ENCODE measurements at regions not wholly inside any gene's neighbourhood (a gene's known extent, or its start where the extent isn't known, plus 50 kb on each side); places are given as distances from the start of the nearest gene placed in this dataset.
A peak's percentile ranks its signal among the peaks of the same experiment; 100 is the strongest.

GRCh38 chr6:150767161-150767560, 98.3 kb upstream of the MTHFD1L start:
- peaks cover 0 to 56% (median 25%) of the 10 kb centered on the region in 12 donors for H3K4me1 ChIP-seq
- H3K36me3 ChIP-seq: peaks cover 0 to 4% (median 0%) of the 10 kb centered on the region in 9 donors
- WGBS, 4 donors: 57 to 66% (median 63%) methylated on average over 2 of the region's 2 CpGs
- TF ChIP-seq POLR2A (IDR thresholded peaks at IDR 0.05) (no peak), CTCF (IDR thresholded peaks at IDR 0.05) (no peak)
- no peaks in the 10 kb centered on the region for H3K27me3 ChIP-seq
- DNase-seq (no peak), ATAC-seq (no peak)
- intact Hi-C loops (cut with DNase I): loop anchor here in 1 of 10 donors (10.0 kb wide), 1 partner anchor 72 kb away; no protein-coding TSS in a partner anchor
- H3K4me3 ChIP-seq: peak overlapping the region in 1 of 12 donors; percentile 31
- no peaks in the 10 kb centered on the region for H3K9me3 ChIP-seq
- peak overlapping the region; percentile 3 to 74 (median 42) for H3K27ac ChIP-seq

- DNase-seq: peak in 1 of 5 donors; percentile 22
- TF ChIP-seq POLR2A (IDR thresholded peaks at IDR 0.05) (no peak), CTCF (IDR thresholded peaks at IDR 0.05) (no peak)
- peak overlapping the region in 3 of 12 donors; percentile 3 to 31 (median 24) for H3K4me3 ChIP-seq
These were observed 97.9 kb upstream of the MTHFD1L start for GRCh38 chr6:150767571-150768018.

GRCh38 chr6:150770637-150771036, 94.9 kb upstream of the MTHFD1L start:
- Histone ChIP-seq H3K9me3 (peaks cover 0 to 16% (median 0%) of the 10 kb centered on the region in 12 donors), H3K27ac (no peak overlapping the region), H3K4me3 (no peak overlapping the region), H3K27me3 (no peaks in the 10 kb centered on the region), H3K36me3 (peaks cover 0 to 4% (median 0%) of the 10 kb centered on the region in 9 donors), H3K4me1 (peaks cover 0 to 38% (median 21%) of the 10 kb centered on the region in 12 donors)
- 54 to 66% (median 59%) methylated on average over 3 of the region's 3 CpGs for WGBS, 4 donors
- no peak for TF ChIP-seq CTCF (IDR thresholded peaks at IDR 0.05)
- TF ChIP-seq POLR2A (IDR thresholded peaks at IDR 0.05): no peak
- DNase-seq (no peak), ATAC-seq (peak in 1 of 4 donors; percentile 16)
- intact Hi-C loops (cut with DNase I): no loop called here

More at GRCh38 chr6:150767571-150768018, 97.9 kb upstream of the MTHFD1L start:
- Histone ChIP-seq H3K4me1 (peaks cover 0 to 56% (median 25%) of the 10 kb centered on the region in 12 donors), H3K9me3 (no peaks in the 10 kb centered on the region), H3K27ac (peak overlapping the region; percentile 3 to 74 (median 42)), H3K27me3 (no peaks in the 10 kb centered on the region), H3K36me3 (peaks cover 0 to 4% (median 0%) of the 10 kb centered on the region in 9 donors)
- ATAC-seq: peak in 2 of 4 donors; percentile 41 to 57
- WGBS, 4 donors: 31 to 49% (median 39%) methylated on average over 7 of the region's 7 CpGs
- intact Hi-C loops (cut with DNase I): loop anchor here in 1 of 10 donors (10.0 kb wide), 1 partner anchor 73 kb away; no protein-coding TSS in a partner anchor

GRCh38 chr6:150773969-150774368, 91.5 kb upstream of the MTHFD1L start:
- Histone ChIP-seq H3K9me3 (peaks cover 0 to 16% (median 0%) of the 10 kb centered on the region in 12 donors), H3K4me3 (no peak overlapping the region), H3K27me3 (no peaks in the 10 kb centered on the region), H3K36me3 (peaks cover 0 to 4% (median 0%) of the 10 kb centered on the region in 9 donors), H3K27ac (no peak overlapping the region), H3K4me1 (peaks cover 0 to 8% (median 0%) of the 10 kb centered on the region in 12 donors)
- TF ChIP-seq POLR2A (IDR thresholded peaks at IDR 0.05) (no peak), CTCF (IDR thresholded peaks at IDR 0.05) (no peak)
- ATAC-seq (no peak), DNase-seq (no peak)
- WGBS, 4 donors: 0 to 93% (median 46%) methylated on average over 1 of the region's 1 CpG
- intact Hi-C loops (cut with DNase I): no loop called here
